Stimulated activated CD4-positive, alpha-beta T cell treated with anti-CD3 and anti-CD28 coated beads, Interleukin-2, amount 100 ng/mL, for 24 hours (primary cell): ENCODE measurements at regions not wholly inside any gene's neighbourhood (a gene's known extent, or its start where the extent isn't known, plus 50 kb on each side); places are given as distances from the start of the nearest gene placed in this dataset.
A peak's percentile ranks its signal among the peaks of the same experiment; 100 is the strongest.
"Not testable (repeated sequence)": the region's sequence is repeated elsewhere in the genome, so short reads cannot be mapped to it uniquely, and the experiment has no call there.

ENCODE experiments used
- DNase-seq, 2 donors: peaks; one replicate each; pipeline ENCODE4 v3.0.0-alpha.2; 2020

DNA sequence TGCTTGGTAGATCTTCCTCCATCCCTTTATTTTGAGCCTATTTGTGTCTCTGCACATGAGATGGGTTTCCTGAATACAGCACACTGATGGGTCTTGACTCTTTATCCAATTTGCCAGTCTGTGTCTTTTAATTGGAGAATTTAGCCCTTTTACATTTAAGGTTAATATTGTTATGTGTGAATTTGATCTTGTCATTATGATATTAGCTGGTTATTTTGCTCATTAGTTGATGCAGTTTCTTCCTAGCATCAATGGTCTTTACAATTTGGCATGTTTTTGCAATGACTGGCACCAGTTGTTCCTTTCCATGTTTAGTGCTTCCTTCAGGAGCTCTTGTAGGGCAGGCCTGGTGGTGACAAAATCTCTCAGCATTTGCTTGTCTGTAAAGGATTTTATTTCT lies 72.4 kb downstream of the HNRNPD start:
- DNase-seq = not testable (repeated sequence)

DNA sequence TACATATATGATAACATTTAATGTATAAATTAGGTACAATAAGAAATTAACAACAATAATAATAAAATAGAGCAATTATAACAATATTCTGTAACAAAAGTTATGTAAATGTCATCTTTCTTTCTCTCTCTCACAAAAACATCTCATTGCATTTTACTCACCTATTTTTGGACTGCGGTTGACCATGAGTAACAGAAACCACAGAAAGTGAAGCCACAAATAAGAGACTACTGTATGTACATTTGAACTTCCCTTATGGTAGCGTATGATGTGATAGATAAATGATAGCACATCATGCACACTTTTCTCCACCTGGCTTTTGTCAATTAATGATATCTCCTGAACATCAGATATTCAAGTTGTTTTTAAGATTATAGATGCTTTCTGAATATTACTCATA lies 80.5 kb downstream of the HNRNPD start:
- no peak for DNase-seq

DNA sequence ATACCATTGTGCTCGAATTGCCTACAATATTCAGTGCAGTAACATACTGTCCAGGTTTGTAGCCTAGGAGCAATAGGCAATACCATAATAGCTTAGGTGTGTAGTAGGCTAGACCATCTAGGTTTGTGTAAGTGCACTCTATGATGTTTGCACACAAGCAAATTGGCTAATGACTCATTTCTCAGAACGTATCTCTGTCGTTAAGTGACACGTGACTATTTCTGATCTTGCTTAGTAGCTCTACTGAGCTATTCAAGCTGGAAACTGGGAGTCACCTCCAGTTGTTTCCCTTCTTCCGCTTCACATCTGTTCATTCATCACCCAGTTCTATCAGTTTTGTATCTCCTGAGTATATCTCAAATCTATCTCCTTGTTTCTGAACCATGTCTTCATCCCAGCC lies 86.1 kb downstream of the HNRNPD start:
- DNase-seq = no peak

DNA sequence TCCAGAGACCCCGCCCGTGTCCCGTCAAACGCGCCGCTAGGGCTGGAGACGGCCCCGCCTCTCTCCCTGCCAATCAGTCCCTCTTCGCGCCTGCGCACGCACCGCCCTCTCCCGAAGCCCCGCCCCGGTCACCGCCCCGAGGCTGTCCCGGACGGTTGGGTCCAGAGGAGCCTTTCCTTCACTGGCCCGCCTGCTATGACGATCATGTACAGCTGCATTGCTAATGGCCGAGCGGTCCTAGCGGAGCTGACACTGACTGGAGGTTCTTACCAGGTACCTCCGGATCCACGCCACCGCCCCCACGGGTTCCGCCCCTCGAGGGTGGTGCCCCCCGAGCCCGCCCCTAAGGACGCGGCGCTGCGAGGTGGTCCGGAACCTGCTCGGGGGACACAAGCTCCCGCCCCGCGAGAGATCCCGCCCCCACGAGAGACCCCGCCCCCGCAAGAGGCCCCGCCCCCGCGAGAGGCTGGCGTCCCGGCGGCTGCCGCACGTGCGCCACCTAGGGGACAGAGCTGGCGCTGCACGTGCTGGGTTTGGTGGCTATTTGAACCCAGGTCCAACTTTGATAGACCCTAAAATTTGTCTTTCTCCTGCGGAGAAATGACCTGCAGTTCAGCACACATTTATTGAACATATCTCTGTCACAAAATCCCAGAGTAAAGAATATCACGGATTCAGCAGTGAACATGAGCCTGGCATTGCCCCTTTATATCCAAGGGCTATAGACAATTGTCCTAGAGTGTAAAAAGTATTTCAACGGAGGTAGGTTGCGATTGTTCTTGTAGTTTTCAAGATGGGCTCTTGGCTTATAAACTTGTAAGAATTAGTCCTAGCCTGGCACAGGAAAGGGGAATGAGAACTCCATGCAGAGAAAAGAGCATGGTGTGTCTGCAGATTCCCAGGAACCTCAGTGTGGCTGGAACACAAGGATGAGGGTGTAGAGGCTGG lies 88.7 kb downstream of the HNRNPD start:
- DNase-seq = peak; percentile 99 to 100

DNA sequence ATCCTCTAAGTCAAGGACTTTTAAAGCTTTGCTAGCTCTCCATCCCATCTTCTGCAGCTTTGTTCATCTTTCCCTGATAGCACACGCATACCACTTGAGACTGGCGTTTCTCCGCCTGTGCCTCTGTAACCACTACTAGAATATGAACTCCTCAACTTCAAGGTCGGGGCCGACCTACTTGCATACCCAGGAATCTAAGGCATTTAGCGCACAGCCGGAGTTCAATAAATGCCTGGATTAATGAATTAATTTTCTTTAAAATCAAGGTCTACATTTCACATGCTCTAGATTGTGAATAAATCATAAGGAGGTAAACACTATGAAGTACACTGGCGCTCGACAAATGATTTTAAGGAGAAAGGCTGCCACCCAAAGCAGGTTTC lies 89.3 kb downstream of the HNRNPD start:
- DNase-seq = no peak

DNA sequence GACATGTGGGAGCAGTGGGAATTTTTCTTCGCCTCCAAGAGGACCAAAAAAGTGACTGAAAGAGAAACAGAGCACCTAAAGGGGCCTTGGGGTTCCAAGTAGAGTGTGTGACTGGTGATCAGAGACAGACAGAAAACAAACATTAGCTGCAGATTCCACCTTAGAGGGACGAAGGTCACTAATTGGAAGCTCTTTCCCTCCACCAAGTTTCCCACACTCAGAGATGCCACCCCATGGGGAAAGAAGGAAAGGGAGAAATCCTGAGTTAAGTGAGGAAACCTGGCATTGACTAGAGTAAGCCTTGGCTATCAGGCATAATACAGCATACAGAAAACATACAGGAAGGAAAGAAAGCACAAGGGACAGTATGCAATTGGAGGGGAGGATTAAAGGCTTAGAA lies 90.9 kb downstream of the HNRNPD start:
- DNase-seq = no peak

DNA sequence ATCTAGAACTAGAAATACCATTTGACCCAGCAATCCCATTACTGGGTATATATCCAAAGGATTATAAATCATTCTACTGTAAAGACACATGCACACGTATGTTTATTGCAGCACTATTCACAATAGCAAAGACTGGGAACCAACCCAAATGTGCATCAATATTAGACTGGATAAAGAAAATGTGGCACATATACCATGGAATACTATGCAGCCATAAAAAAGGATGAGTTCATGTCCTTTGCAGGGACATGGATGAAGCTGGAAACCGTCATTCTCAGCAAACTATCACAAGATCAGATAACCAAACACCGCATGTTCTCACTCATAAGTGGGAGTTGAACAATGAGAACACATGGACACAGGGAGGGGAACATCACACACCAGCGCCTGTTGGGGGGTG lies 94.2 kb downstream of the HNRNPD start:
- not testable (repeated sequence) for DNase-seq

DNA sequence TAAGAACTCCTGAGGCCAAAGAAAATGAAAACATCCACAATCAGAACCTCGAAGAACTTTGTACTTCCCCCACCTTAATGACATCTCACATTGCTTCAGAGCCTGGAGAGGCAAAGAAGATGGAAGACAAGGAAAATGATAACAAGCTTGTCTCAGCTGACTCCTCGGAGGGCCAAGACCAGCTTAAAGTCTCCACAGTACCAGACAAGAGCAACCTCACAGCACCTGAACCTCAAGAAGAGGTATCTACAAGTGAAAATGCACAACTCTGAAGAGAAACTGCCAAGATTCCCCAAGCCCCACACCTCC lies 97.5 kb downstream of the HNRNPD start:
- no peak for DNase-seq

DNA sequence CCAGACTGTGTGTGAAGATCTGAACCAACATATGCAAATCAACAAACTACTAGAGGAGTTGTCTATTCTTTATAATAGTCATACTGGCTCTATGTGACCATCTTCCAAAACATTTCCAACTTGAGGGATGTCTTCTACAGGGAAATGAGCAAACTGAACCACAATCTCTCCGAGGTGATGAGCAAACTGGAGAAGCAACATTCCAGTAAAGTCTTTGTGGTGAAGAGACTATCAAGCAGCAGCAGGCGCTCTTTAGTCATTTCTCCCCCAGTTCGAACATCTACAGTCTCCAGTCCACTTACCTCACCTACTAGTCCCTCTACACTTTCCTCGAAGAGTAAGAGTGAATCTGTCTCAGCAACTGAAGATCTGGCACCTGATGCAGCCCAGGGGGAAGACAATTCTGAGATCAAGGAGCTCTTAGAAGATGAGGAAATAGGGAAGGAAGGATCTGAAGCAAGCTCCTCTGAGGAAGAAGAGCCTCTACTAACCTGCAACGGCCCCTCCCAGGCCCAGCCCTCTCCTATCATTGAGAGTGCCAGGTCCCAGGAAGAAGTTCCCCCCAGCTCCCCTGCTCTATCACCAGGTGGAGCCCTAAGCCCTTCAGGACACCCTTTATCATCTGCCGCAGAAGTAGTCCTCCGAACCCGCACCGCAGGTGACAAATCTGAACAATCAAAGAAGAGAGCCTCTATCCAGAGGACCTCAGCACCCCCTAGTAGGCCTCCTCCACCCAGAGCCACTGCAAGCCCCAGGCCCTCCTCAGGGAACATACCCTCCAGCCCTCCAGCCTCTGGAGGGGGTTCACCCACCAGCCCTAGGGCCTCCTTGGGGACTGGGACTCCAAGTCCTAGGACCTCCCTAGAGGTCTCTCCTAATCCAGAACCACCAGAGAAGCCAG lies 98.1 kb downstream of the HNRNPD start:
- DNase-seq = no peak

DNA sequence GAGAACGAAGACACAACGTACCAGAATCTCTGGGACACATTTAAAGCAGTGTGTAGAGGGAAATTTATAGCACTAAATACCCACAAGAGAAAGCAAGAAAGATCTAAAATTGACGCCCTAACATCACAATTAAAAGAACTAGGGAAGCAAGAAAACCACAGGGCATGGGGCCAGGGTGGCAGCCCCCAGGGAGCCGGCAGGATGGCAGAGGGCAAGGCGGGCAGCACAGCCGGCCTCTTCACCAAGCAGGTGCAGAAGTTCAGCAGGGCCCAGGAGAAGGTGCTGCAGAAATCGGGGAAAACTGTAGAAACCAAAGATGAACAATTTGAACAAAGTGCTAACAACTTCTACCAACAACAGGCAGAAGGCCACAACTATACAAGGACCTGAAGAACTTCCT lies 99.1 kb downstream of the HNRNPD start:
- DNase-seq = not testable (repeated sequence)

DNA sequence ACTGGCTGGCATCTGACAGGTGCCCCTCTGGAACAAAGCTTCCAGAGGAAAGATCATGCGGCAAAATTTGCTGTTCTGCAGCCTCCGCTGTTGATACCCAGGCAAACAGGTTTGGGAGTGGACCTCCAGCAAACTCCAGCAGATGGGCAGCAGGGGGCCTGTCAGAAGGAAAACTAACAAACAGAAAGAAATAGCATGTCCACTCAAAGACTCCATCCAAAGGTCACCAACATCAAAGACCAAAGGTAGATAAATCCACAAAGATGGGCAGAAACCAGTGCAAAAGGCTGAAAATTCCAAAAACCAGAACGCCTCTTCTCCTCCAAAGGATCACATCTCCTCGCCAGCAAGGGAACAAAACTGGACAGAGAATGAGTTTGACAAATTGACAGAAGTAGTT lies 101.3 kb downstream of the HNRNPD start:
- not testable (repeated sequence) for DNase-seq

DNA sequence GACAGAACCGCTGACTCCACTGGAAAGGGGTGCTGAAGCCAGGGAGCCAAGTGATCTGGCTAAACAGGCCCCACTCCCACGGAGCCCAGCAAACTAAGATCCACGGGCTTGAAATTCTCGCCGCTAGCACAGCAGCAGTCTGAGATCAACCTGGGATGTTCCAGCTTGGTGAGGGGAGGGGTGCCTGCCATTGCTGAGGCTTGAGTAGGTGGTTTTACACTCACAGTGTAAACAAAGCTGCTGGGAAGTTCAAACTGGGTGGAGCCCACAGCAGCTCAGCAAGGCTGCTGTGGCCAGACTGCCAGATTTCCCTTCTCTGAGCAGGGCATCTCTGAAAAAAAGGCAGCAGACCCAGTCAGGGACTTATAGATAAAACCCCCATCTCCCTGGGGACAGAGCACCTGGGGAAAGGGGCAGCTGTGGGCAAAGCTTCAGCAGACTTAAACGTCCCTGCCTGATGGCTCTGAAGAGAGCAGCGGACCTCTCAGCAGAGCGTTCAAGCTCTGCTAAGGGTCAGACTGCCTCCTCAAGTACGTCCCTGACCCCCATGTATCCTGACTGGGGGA lies 101.8 kb downstream of the HNRNPD start:
- DNase-seq = not testable (repeated sequence)

DNA sequence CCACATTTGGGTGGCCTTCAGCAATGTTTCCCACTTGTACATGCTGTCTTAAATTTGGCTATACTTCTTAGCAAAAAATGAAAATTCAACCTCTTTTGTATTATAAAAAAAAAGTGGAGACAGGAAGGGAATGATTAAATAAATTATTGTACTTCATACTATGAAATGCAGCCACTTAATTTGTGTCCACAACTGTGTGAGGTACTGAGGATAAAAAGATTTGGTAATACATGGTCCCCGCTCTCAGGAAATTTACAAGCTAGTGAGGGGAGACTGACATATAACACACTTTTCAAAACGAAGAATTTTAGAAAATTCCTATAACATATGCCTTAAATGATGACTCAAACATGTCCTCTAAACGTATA lies 105.0 kb downstream of the HNRNPD start:
- no peak for DNase-seq

DNA sequence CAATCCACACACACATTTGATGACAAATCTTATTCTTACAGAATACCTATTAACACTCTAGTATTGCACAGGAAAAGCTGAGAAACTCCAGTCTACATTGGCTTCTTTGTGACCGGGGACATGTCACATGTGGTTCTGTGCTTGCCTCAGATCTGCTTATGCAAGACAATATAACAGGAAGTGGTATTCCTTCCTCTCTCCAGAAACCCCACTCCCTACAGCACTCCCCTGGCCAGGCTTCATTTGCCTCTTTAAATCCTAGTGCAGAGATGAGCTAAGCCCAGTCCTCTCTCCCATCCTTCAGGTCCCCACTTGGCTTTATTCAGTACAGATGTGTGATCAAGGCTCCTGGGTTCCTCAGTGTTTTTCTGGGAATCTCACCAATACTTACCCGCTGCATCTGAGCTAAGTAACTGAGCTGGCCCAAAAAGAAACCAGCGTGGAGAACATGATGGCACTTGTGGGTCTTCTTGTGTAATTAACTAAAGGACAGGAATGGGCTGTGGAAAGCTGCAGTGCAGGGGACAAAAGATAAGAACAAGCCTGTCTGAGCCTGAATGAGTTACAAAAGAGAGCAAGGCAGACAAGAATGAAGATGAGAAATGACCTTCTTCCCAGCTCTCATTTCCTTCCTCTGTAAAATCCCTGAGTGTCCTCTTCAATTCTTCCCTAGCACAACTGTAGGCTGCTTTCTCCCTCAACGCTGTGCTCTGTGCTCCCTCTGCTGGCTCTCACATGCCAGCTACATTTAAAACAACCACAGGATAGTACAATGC lies 105.6 kb downstream of the HNRNPD start:
- DNase-seq = peak; percentile 29 to 39

DNA sequence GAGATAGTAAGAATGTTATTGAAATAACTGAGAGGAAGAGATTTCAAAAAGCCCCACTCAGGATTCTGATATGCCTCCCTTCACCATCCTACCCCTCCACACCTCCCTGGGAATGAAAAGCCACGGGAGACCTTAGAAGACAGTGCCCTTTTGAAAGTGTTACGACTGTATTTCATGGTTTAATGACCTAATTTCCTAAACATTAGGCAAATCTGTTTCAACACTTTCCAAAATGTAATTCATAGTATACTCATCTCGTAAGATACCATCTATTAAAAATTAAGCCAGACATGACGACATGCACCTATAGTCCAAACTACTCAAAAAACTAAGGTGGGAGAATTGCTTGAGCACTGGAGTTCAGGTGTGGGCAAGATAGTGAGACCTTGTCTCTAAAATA lies 106.3 kb downstream of the HNRNPD start:
- no peak for DNase-seq

DNA sequence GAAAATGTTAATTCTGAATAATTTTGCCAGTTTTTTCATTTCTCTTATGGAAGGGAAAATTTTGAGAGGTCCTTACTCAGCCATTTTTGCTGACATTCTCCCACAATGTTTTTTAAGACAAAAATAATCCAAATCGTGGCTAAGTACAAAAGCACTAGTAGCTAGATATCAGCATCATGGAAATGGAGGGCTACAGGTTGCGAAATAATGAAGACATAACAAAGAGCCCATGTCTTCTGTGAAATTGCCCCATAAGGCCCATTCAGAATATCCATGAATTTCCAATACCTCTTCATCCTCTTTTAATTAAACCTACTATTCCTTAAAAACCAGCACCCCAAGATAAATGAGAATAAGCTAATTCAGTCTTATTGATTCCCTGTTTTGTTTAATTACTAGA lies 107.4 kb downstream of the HNRNPD start:
- DNase-seq = no peak

DNA sequence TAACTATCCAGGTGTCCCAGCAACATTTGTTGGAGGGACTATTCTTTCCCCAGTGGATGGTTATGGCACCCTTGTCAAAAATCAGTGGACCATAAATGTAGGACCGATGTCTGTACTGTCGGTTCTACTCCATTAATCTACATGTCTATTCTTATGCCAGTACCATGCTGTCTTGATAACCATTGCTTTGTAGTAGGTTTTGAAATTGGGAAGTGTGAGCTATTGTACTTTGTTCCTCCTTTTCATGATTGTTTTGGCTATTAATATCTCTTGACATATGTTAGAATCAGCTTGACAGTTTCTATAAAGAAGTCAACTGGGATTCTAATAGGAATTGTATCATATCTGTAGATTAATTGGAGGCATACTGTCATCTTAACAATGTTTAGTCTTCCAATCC lies 112.7 kb downstream of the HNRNPD start:
- no peak for DNase-seq

DNA sequence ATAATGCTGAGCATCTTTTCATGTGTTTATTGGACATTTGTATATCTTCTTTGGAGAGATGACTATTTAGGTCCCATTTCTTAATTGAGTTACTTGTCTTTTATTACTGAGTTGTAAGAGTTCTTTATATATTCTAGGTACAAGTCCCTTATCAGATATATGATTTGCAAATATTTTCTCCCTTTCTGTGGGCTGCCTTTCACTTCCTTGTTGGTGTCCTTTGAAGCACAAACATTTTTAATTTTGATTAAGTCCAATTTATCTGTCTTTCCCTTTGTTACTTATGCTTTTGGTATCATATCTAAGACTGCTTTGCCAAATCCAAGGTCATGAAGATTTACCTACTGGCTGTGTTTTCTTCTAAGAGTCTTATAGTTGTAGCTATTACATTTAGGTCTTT lies 113.2 kb downstream of the HNRNPD start:
- DNase-seq = no peak

DNA sequence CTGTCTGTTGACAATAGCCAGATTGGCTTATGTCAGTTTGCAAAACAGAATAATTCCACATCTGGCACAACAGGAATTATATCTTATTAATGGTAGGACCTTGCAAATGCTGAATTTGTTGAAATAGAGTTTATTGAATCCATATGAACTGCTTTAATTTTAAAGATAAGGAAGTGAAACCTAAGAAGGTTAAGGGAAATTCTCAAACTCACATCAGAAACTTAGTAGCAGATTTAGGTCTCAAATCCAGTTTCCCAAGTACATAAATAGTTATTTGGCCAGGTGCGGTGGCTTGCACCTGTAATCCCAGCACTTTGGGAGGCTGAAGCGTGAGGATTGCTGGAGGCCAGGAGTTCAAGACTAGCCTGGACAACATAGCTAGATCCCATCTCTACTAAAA lies 117.1 kb downstream of the HNRNPD start:
- DNase-seq = no peak

DNA sequence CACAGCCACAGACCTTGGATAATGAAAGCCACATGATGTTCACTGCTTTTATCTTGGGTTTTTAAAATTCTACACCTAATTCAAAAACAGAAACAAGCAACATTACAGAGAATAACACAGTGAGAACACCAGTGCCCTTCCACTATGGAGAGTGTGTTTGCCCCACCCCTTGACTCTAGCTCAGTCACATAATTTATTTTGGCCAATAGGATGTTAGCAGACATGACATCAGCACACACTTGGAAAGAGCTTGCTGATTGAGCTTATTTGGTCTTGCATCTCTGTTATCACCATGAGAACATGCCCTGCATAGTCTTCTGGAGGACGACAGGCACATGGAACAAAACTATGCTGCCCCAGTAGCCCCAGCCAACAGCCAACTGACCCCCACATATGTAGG lies 118.1 kb downstream of the HNRNPD start:
- no peak for DNase-seq

DNA sequence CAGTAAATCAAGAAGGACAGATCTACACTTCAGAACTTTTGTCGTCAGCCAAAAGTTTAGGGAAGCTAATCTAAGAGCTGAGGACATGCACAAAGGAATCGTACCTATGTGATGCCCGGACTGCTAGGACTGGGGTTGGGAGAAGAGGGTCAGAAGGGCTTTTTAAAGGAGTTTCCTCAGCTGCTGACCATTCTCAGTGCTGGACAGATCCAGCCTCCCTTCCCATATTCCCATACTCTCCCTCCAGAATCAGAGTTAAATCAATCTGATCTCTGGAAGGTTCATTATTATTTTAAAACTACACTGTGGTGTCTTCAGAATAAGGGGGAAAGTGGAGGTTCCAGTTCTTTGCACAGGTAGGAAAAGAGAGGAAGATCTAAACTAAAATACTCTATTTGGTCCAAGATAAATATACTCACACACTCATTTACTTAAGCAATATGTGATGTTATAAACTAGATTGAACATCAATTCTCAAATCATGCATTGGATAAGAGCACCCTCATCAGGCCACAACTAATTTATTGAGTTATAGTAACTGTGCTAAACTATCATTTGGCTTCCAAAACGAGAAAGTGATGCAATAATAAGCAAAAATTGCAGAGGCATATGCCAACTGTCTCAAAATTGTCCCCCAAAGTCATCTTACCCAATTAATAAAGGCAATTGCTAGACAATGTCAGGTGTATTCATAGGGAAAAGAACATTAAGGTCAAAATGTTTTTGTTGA lies 124.7 kb downstream of the HNRNPD start:
- no peak for DNase-seq

DNA sequence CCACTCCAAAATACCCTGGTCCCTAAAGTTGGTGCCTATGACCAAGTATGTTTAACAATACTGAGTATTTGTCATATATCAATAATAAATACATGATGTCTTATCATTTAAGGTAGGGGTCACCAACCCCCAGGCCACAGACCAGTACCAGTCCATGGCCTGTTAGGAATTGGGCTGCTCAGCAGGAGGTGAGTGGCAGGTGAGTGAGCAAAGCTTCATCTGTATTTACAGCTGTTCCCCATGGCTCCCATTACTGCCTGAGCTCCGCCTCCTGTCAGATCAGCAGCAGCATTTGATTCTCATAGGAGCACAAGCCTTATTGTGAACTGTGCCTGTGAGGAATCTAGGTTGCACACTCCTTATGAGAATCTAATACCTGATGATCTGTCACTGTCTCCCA lies 126.2 kb downstream of the HNRNPD start:
- no peak for DNase-seq
